Epithelial cell of proximal tubule (primary cell): ENCODE measurements at regions not wholly inside any gene's neighbourhood (a gene's known extent, or its start where the extent isn't known, plus 50 kb on each side); places are given as distances from the start of the nearest gene placed in this dataset.
"Not testable (repeated sequence)": the region's sequence is repeated elsewhere in the genome, so short reads cannot be mapped to it uniquely, and the experiment has no call there.

Experiments
- DNase-seq: peaks from one replicate; pipeline ENCODE4 v3.0.0-alpha.2; 2011; ENCODE audit warnings: low read depth
- H3K4me3 ChIP-seq: 2 replicates; pipeline ENCODE4 v1.5.1; 2011; ENCODE audit warnings: low read depth, mild to moderate bottlenecking, low read length
- CTCF ChIP-seq: conservative IDR thresholded peaks from 2 replicates; pipeline ENCODE4 v1.5.1; 2012; ENCODE audit warnings: low read depth, mild to moderate bottlenecking, low read length

- DNase-seq = no peak
- no peak for TF ChIP-seq CTCF
- no peak overlapping the region for H3K4me3 ChIP-seq
Measured at GRCh38 chr17:27009087-27009486, 284.8 kb upstream of the WSB1 start.

GRCh38 chr17:27010138-27010537 lies 283.8 kb upstream of the WSB1 start:
- not testable (repeated sequence) for DNase-seq, H3K4me3 ChIP-seq

- not testable (repeated sequence) for H3K4me3 ChIP-seq, DNase-seq
Measured at GRCh38 chr17:27030552-27030951, 263.4 kb upstream of the WSB1 start.

- H3K4me3 ChIP-seq = no peak overlapping the region
- no peak for TF ChIP-seq CTCF
- DNase-seq = no peak
Measured at GRCh38 chr17:27038676-27039075, 255.2 kb upstream of the WSB1 start.

- DNase-seq, H3K4me3 ChIP-seq: not testable (repeated sequence)
Measured at GRCh38 chr17:27045039-27045438, 248.9 kb upstream of the WSB1 start.

GRCh38 chr17:27049104-27049784 lies 244.7 kb upstream of the WSB1 start:
- no peak overlapping the region for H3K4me3 ChIP-seq
- no peak for DNase-seq
- no peak for TF ChIP-seq CTCF

GRCh38 chr17:27065588-27065987 lies 228.3 kb upstream of the WSB1 start:
- H3K4me3 ChIP-seq = no peak overlapping the region
- no peak for DNase-seq
- no peak for TF ChIP-seq CTCF

GRCh38 chr17:27066315-27066714 lies 227.6 kb upstream of the WSB1 start:
- no peak overlapping the region for H3K4me3 ChIP-seq
- TF ChIP-seq CTCF = no peak
- DNase-seq = no peak
